ENCODE measurements at regions not wholly inside any gene's neighbourhood (a gene's known extent, or its start where the extent isn't known, plus 50 kb on each side); places are given as distances from the start of the nearest gene placed in this dataset.

DNA sequence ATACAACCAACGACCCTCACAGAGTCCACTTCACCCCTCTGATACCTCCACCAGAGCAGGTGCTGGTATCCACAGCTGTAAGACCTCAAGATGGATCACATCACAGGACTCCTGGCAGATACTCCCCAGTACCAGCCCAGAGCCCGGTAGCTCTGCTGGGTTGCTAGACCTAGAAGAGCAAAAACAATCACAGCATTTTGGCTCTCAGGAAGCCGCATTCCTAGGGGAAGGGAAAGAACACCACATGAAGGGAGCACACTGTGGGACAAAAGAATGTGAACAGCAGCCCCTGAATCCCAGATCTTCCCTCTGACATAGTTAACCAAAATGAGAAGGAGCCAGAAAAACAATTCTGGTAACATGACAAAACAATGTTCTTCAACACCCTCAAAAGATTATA, 303.1 kb upstream of the GRIA3 start:
- H3K27me3 ChIP-seq = no peaks in the 10 kb centered on the region
- 68 to 100% methylated on average over 2 to 3 of the region's 3 CpGs for WGBS, 2 donors
- no peaks in the 10 kb centered on the region for H3K4me1 ChIP-seq
- DNase-seq = no peak
- H3K27ac ChIP-seq = no peak overlapping the region
- no peaks in the 10 kb centered on the region for H3K36me3 ChIP-seq (ENCODE audit: low read depth, missing control alignments)
- intact Hi-C loops (cut with DNase I; ENCODE audit: low total_unique reads) = no loop called here
- TF ChIP-seq, protein P1, sequence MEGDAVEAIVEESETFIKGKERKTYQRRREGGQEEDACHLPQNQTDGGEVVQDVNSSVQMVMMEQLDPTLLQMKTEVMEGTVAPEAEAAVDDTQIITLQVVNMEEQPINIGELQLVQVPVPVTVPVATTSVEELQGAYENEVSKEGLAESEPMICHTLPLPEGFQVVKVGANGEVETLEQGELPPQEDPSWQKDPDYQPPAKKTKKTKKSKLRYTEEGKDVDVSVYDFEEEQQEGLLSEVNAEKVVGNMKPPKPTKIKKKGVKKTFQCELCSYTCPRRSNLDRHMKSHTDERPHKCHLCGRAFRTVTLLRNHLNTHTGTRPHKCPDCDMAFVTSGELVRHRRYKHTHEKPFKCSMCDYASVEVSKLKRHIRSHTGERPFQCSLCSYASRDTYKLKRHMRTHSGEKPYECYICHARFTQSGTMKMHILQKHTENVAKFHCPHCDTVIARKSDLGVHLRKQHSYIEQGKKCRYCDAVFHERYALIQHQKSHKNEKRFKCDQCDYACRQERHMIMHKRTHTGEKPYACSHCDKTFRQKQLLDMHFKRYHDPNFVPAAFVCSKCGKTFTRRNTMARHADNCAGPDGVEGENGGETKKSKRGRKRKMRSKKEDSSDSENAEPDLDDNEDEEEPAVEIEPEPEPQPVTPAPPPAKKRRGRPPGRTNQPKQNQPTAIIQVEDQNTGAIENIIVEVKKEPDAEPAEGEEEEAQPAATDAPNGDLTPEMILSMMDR (IDR thresholded peaks at IDR 0.05) = no peak
- TF ChIP-seq POLR2A (IDR thresholded peaks at IDR 0.05) = no peak
- no peak overlapping the region for H3K4me3 ChIP-seq
- no peaks in the 10 kb centered on the region for H3K9me3 ChIP-seq

DNA sequence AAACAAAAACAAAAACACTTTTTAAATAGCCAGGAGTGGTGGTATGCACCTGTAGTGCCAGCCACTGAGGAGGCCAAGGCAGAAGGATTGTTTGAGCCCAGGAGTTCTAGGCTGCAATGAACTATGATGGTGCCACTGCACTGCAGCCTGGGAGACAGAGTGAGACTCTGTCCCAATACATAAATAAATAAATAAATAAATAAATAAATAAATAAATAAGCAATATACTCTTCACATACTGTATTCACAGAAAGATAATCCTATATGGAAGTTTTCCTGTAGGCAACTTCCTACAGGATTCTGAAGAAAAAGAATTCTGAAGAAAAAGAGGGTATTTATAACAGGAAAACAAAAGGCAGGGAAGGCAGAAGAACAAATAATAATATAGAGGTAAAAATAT, 293.3 kb upstream of the GRIA3 start:
- DNase-seq = no peak
- Histone ChIP-seq H3K4me1 (no peaks in the 10 kb centered on the region), H3K36me3 (ENCODE audit: low read depth, missing control alignments) (no peaks in the 10 kb centered on the region), H3K27me3 (no peaks in the 10 kb centered on the region), H3K4me3 (no peak overlapping the region), H3K27ac (no peak overlapping the region), H3K9me3 (no peaks in the 10 kb centered on the region)
- intact Hi-C loops (cut with DNase I; ENCODE audit: low total_unique reads) = no loop called here
- no peak for TF ChIP-seq POLR2A (IDR thresholded peaks at IDR 0.05)
- TF ChIP-seq, protein P1 (IDR thresholded peaks at IDR 0.05) = no peak

DNA sequence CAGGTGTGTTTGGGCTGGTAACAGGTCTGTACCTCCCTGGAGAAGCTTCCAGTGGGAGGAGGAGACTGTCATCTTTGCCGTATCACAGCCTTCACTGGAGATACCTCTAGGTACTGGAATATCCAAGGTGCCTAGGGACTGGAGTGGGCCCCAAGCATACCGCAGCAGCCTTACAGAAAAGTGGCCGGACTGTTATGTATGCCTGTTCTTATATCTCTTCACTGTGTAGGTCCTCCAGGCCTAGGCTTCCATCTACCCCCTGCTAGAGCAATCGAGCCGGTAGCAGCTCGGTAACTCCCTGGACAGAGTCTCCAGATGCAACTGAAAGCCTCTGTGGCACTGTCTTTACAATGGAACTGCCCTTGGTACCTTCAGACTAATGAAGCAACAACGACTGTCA, 277.4 kb upstream of the GRIA3 start:
- H3K9me3 ChIP-seq = no peaks in the 10 kb centered on the region
- intact Hi-C loops (cut with DNase I; ENCODE audit: low total_unique reads) = no loop called here
- no peaks in the 10 kb centered on the region for H3K4me1 ChIP-seq
- H3K27ac ChIP-seq = no peak overlapping the region
- no peak overlapping the region for H3K4me3 ChIP-seq
- no peaks in the 10 kb centered on the region for H3K36me3 ChIP-seq (ENCODE audit: low read depth, missing control alignments)
- no peak for TF ChIP-seq POLR2A (IDR thresholded peaks at IDR 0.05)
- TF ChIP-seq, protein P1 (IDR thresholded peaks at IDR 0.05) = no peak
- H3K27me3 ChIP-seq = no peaks in the 10 kb centered on the region
- DNase-seq = no peak
- WGBS, 2 donors = 87% methylated on average over 7 of the region's 7 CpGs; no CpG with 5 or more reads in 1 of the 2 donors

DNA sequence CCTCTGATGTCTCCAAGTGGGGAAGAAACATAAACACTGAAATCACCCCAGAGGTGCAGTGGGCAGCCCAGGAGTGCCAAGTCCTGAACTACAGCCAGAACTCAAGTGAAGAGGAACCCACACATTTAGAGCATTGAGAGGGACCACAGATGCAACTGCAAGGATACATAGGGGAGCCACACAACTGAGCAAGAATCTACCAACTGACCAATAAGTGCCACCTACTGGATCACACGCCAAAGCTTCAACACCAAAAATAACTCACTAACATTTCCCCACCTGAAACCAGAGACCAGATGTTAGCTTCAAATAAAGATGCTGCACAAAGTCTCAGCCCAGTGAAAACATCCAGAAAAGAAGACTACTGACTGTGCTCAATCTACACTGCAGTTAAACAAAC, 276.7 kb upstream of the GRIA3 start:
- TF ChIP-seq POLR2A (IDR thresholded peaks at IDR 0.05) = no peak
- TF ChIP-seq, protein P1 (IDR thresholded peaks at IDR 0.05) = no peak
- H3K27ac ChIP-seq = no peak overlapping the region
- H3K4me1 ChIP-seq = no peaks in the 10 kb centered on the region
- no peak for DNase-seq
- WGBS, 2 donors = 40% methylated on average over 1 of the region's 1 CpG; no CpG with 5 or more reads in 1 of the 2 donors
- no peaks in the 10 kb centered on the region for H3K9me3 ChIP-seq
- H3K36me3 ChIP-seq (ENCODE audit: low read depth, missing control alignments) = no peaks in the 10 kb centered on the region
- no peak overlapping the region for H3K4me3 ChIP-seq
- intact Hi-C loops (cut with DNase I; ENCODE audit: low total_unique reads) = no loop called here
- no peaks in the 10 kb centered on the region for H3K27me3 ChIP-seq

DNA sequence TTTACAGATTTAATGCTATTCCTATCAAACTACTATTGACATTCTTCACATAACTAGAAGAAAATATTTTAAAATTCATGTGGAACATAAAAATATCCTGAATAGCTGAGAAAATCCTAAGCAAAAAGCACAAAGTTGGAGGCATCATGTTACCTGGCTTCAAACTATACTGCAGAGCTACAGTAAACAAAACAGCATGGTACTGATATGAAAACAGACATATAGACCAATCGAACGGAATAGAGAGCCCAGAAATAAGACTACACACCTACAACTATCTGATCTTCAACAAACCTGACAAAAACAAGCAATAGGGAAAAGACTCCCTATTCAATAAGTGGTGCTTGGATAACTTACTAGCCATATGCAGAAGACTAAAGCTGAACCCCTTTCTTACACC, 273.4 kb upstream of the GRIA3 start:
- no peaks in the 10 kb centered on the region for H3K4me1 ChIP-seq
- WGBS, 2 donors = 50 to 78% methylated on average over 2 of the region's 2 CpGs
- H3K9me3 ChIP-seq = no peaks in the 10 kb centered on the region
- TF ChIP-seq, protein P1 (IDR thresholded peaks at IDR 0.05) = no peak
- no peak for TF ChIP-seq POLR2A (IDR thresholded peaks at IDR 0.05)
- H3K36me3 ChIP-seq (ENCODE audit: low read depth, missing control alignments) = no peaks in the 10 kb centered on the region
- intact Hi-C loops (cut with DNase I; ENCODE audit: low total_unique reads) = no loop called here
- DNase-seq = no peak
- no peaks in the 10 kb centered on the region for H3K27me3 ChIP-seq
- no peak overlapping the region for H3K4me3 ChIP-seq
- H3K27ac ChIP-seq = no peak overlapping the region

Measured in testis (tissue), 2 donors.